Liver (tissue), 3 donors: ENCODE measurements at regions not wholly inside any gene's neighbourhood (a gene's known extent, or its start where the extent isn't known, plus 50 kb on each side); places are given as distances from the start of the nearest gene placed in this dataset.

Experiments
- CTCF ChIP-seq: fragments of 150-350 bp; IDR thresholded peaks from 2 replicates; pipeline ENCODE4 v1.5.1; 2017; ENCODE audit warnings: improper control_type of control experiment, low read depth, low read length; ENCODE audit not compliant: missing input control
- EGR1 ChIP-seq, 2 donors: IDR thresholded peaks; 2 replicates each; pipeline ENCODE4 v1.6.1; 2016 to 2018; ENCODE audit warnings: antibody characterized with exemption in 2 of 2, low read depth in 2 of 2
- GABPA ChIP-seq, 2 donors: IDR thresholded peaks in 1 of 2; conservative IDR thresholded peaks in 1 of 2; 2 replicates each; pipeline ENCODE4 v1.6.1; 2016; ENCODE audit warnings: antibody characterized with exemption in 2 of 2, mild to moderate bottlenecking in 1 of 2, moderate library complexity in 1 of 2
- HNF4G ChIP-seq: IDR thresholded peaks from 2 replicates; pipeline ENCODE4 v1.6.1; 2016; ENCODE audit warnings: antibody characterized with exemption
- RAD21 ChIP-seq, 2 donors: IDR thresholded peaks; 2 replicates each; pipeline ENCODE4 v1.6.1; 2016; ENCODE audit warnings: antibody characterized with exemption in 2 of 2, mild to moderate bottlenecking in 2 of 2
- SP1 ChIP-seq: IDR thresholded peaks from 2 replicates; pipeline ENCODE4 v1.6.1; 2018; ENCODE audit warnings: antibody characterized with exemption, mild to moderate bottlenecking
- TAF1 ChIP-seq: conservative IDR thresholded peaks from 2 replicates; pipeline ENCODE4 v1.6.1; 2016; ENCODE audit warnings: antibody characterized with exemption, mild to moderate bottlenecking
- YY1 ChIP-seq: IDR thresholded peaks from 2 replicates; pipeline ENCODE4 v1.6.1; 2016; ENCODE audit warnings: antibody characterized with exemption, mild to moderate bottlenecking
- TF ChIP-seq, protein P1 (sequence below): IDR thresholded peaks from 2 replicates; pipeline ENCODE4 v1.6.1; 2016; ENCODE audit warnings: antibody characterized with exemption, mild to moderate bottlenecking
- donor health status: healthy.
- donor health status: healthy.

DNA sequence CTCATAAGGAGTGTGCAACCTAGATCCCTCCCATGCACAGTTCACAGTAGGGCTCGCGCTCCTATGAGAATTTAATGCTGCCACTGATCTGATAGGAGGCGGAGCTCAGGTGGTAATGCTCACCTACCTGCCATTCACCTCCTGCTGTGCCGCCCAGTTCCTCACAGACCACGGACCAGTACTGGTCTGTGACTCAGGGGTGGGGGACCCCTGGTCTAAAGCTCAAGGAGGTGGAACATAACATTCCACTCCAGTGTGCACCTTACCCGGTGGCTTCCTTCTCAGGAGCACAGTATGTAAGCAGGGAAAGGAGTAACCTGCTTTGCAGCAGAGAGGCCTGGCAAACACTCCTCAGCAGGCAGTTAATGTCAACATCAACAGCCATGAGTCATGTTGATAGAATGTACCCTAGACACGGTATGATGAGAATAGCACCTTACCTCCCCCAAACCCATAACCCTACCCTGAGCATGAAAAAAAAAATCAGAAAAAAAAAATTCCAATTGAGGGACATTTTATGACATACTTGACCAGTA, 273.5 kb downstream of the FGFR2 start:
- TF ChIP-seq, protein P1, sequence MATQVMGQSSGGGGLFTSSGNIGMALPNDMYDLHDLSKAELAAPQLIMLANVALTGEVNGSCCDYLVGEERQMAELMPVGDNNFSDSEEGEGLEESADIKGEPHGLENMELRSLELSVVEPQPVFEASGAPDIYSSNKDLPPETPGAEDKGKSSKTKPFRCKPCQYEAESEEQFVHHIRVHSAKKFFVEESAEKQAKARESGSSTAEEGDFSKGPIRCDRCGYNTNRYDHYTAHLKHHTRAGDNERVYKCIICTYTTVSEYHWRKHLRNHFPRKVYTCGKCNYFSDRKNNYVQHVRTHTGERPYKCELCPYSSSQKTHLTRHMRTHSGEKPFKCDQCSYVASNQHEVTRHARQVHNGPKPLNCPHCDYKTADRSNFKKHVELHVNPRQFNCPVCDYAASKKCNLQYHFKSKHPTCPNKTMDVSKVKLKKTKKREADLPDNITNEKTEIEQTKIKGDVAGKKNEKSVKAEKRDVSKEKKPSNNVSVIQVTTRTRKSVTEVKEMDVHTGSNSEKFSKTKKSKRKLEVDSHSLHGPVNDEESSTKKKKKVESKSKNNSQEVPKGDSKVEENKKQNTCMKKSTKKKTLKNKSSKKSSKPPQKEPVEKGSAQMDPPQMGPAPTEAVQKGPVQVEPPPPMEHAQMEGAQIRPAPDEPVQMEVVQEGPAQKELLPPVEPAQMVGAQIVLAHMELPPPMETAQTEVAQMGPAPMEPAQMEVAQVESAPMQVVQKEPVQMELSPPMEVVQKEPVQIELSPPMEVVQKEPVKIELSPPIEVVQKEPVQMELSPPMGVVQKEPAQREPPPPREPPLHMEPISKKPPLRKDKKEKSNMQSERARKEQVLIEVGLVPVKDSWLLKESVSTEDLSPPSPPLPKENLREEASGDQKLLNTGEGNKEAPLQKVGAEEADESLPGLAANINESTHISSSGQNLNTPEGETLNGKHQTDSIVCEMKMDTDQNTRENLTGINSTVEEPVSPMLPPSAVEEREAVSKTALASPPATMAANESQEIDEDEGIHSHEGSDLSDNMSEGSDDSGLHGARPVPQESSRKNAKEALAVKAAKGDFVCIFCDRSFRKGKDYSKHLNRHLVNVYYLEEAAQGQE, result no peak
- TF ChIP-seq CTCF (no peak), EGR1 (IDR thresholded peaks at IDR 0.05; ENCODE audit: low read depth in 2 of 2) (no peak), RAD21 (IDR thresholded peaks at IDR 0.05) (no peak), HNF4G (no peak), GABPA (IDR thresholded peaks at IDR 0.05 in 1 of 2, conservative IDR thresholded peaks at IDR 0.05 in 1 of 2) (no peak), SP1 (no peak), TAF1 (no peak), YY1 (no peak)
